Lower leg skin (tissue), 4 donors: ENCODE measurements at regions not wholly inside any gene's neighbourhood (a gene's known extent, or its start where the extent isn't known, plus 50 kb on each side); places are given as distances from the start of the nearest gene placed in this dataset.

Experiments used
- DNase-seq, 2 donors: peaks; one replicate each; pipeline ENCODE4 v3.0.0-alpha.2; 2019; ENCODE audit warnings: low spot score in 2 of 2
- H3K4me3 ChIP-seq: fragments of 200-600 bp; sonication (generic); 2 replicates; pipeline ENCODE4 v1.5.1; 2017; ENCODE audit warnings: mild to moderate bottlenecking, low read depth; ENCODE audit not compliant: poor library complexity, severe bottlenecking
- POLR2A ChIP-seq, 2 donors: fragments of 450-650 bp; IDR thresholded peaks; one replicate each; pipeline ENCODE4 v1.6.1; 2016 to 2017; ENCODE audit warnings: antibody characterized with exemption in 2 of 2, mild to moderate bottlenecking in 1 of 2, moderate library complexity in 1 of 2
- WGBS, 2 donors: methylation state at CpG; one replicate each; pipeline ENCODE4 v1.1.5; 2018; 5-methylcytosine and 5-hydroxymethylcytosine counted together
- intact Hi-C: fragments of 100-400 bp; cut with DNase I; formaldehyde crosslinking; loops from one replicate; pipeline ENCODE4 v1.15.0; 2023; ENCODE audit warnings: low total_unique reads
- TF ChIP-seq, protein P1 (sequence below), 3 donors: fragments of 450-650 bp; IDR thresholded peaks; one replicate each; pipeline ENCODE4 v1.5.1; 2016; ENCODE audit warnings: antibody characterized with exemption in 3 of 3, mild to moderate bottlenecking in 3 of 3, moderate library complexity in 2 of 3

DNA sequence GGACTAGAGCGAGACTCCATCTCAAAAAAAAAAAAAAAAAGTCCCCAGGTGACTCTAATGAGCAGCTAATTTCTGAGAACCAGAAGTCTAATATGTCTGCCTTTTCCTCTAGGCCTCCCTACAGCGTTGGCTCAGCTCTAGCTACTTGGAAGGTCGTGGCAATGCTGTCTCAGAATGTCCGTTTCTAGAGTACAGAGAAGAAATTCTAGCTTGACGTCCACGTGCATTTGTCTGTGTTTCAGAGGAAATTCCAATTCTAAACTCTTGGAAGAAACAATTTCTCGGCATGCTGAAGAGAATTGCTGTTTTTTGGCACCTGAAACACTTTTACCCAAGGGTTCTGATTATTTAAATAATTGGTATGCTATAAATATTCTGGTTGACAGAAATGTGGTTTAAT lies 78.8 kb downstream of the SOX2 start:
- intact Hi-C loops: no loop called here
- H3K4me3 ChIP-seq: no peak overlapping the region
- TF ChIP-seq POLR2A (IDR thresholded peaks at IDR 0.05): no peak
- TF ChIP-seq, protein P1, sequence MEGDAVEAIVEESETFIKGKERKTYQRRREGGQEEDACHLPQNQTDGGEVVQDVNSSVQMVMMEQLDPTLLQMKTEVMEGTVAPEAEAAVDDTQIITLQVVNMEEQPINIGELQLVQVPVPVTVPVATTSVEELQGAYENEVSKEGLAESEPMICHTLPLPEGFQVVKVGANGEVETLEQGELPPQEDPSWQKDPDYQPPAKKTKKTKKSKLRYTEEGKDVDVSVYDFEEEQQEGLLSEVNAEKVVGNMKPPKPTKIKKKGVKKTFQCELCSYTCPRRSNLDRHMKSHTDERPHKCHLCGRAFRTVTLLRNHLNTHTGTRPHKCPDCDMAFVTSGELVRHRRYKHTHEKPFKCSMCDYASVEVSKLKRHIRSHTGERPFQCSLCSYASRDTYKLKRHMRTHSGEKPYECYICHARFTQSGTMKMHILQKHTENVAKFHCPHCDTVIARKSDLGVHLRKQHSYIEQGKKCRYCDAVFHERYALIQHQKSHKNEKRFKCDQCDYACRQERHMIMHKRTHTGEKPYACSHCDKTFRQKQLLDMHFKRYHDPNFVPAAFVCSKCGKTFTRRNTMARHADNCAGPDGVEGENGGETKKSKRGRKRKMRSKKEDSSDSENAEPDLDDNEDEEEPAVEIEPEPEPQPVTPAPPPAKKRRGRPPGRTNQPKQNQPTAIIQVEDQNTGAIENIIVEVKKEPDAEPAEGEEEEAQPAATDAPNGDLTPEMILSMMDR (IDR thresholded peaks at IDR 0.05): no peak
- 24 to 39% methylated on average over 7 of the region's 7 CpGs for WGBS, 2 donors
- no peak for DNase-seq

DNA sequence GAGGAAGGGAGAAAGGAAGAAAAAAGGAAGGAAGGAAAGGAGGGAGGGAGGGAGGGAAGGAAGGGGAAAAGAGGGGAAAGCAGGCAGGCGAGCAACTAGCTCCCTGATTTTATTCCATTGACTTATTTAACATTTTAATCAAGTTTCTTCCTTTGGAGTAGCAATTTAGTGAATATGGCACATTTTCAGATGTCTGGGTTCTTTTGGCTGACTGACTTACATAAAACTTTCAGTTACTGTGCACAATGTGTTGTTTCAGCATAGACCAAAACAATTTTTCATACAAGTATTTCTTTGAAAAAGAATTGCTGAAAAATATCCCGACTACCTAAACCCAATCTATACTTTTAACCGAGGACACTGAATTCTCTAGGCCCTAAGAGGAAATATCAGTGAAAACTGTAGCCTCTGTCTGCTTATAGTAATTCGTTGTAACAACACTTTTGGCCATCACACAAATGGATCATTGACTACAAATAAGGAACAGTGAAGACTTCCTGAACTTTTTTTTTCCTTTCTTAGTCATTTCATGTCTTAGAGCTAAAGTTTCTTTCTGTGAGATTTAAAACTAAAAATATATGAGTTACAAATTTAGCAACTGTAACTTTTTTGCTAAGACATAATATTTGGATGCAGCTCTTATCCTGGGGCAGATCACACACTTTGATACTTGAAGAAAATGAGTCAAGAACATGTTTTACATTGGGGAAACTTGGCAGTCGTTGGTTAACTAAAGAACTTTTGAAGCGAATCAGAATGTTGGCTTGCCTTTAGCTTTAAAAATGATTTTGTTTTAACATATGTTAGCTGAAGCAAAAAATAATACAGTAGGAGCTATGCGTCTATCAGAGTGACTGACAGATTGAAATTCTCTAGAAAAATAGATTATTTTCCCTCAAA lies 79.6 kb downstream of the SOX2 start:
- WGBS, 2 donors: 19 to 27% methylated on average over 7 of the region's 7 CpGs
- no peak overlapping the region for H3K4me3 ChIP-seq
- intact Hi-C loops: no loop called here
- no peak for DNase-seq
- TF ChIP-seq, protein P1 (IDR thresholded peaks at IDR 0.05): no peak
- no peak for TF ChIP-seq POLR2A (IDR thresholded peaks at IDR 0.05)

DNA sequence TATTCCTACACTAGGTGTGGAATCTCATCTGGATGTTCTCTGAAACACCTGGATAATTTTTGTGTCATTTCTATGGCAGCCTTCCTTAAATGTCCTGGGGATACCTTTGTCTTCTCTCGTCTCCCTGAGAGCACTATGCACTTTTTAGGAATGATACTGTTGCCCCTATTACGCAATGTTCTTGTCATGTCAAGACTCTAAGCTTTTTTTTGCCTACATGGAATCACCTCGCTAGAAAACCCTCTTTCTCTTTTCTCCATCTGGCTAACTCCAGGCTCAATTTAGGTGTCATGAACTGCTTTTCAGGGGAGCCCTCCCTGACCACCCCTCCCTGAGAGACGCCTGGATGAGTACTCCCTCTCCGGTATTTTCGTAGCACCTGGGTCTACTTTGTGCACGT lies 81.3 kb downstream of the SOX2 start:
- intact Hi-C loops: no loop called here
- H3K4me3 ChIP-seq: no peak overlapping the region
- TF ChIP-seq, protein P1 (IDR thresholded peaks at IDR 0.05): no peak
- TF ChIP-seq POLR2A (IDR thresholded peaks at IDR 0.05): no peak
- DNase-seq: no peak
- 78 to 79% methylated on average over 7 of the region's 7 CpGs for WGBS, 2 donors

DNA sequence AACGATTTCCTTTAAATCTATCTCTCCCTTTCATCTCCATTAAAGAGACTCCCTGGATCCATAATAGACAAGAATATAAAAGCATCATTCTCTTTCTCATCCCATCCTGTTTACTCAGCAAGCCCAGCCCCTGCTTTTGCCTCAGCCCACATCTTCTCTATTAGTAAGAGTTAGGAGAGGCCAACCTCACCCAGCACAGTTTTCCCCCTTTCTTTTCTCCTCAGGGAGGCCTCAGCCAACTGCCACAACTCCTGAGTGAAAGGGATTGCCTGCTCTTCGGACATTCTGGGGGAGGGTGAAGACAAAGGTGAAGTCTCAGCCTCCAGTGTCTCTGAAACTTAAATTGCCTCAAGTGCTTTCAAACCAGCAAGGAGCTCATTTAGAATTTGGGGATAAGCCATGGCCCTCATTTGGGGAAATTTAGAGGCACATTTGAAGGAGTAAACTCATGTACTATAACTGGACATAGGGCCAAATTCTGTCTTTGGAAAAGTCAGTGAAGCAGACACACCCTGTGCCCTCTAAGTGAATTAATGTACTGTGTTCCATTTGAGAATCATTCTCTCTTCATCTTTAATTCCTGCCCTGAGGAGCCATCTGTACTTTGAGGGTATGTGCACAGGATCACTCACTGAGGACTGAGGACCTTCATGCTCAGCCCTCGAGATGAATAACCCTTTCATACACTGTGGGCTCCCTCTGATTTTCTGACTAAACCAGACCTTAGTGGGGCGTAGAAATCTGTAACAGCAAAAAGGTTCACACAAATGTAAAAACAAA lies 82.5 kb downstream of the SOX2 start:
- no peak for DNase-seq
- intact Hi-C loops: no loop called here
- no peak for TF ChIP-seq POLR2A (IDR thresholded peaks at IDR 0.05)
- TF ChIP-seq, protein P1 (IDR thresholded peaks at IDR 0.05): no peak
- H3K4me3 ChIP-seq: no peak overlapping the region
- WGBS, 2 donors: 58 to 76% methylated on average over 4 of the region's 4 CpGs

DNA sequence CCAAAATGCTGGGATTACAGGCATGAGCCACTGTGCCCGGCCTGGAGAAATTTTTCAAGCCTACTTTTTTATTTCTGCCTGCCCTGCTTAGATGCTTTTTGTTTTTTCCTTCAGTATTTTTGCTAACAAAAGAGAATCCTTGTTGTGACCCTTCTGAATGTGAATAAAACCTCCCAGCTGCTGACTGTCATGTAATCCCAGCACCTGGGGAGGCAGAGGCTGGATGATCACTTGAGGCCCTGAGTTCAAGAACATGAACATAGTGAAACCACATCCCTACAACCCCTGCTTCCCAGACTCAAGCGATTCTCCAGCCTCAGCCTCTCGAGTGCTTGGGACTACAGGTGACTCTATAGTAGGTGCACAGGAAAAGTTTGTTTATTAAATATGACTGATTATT lies 84.9 kb downstream of the SOX2 start:
- no peak for TF ChIP-seq POLR2A (IDR thresholded peaks at IDR 0.05)
- TF ChIP-seq, protein P1 (IDR thresholded peaks at IDR 0.05): no peak
- intact Hi-C loops: no loop called here
- 90 to 91% methylated on average over 3 of the region's 3 CpGs for WGBS, 2 donors
- DNase-seq: no peak
- H3K4me3 ChIP-seq: no peak overlapping the region
